H1 (cell line): ENCODE measurements at regions not wholly inside any gene's neighbourhood (a gene's known extent, or its start where the extent isn't known, plus 50 kb on each side); places are given as distances from the start of the nearest gene placed in this dataset.

Experiments
- ASH2L ChIP-seq: fragments of 200-600, 300-600 bp; sonication (generic); IDR thresholded peaks from one replicate; pipeline ENCODE4 v1.7.1; 2017; ENCODE audit warnings: low read length
- CEBPB ChIP-seq: IDR thresholded peaks from 2 replicates; pipeline ENCODE4 v1.6.1; 2012; ENCODE audit warnings: low read depth, low read length
- CTCF ChIP-seq, 3 experiments: IDR thresholded peaks; 1 replicate in 2 of 3; 2 replicates in 1 of 3; pipeline versions ENCODE4 v1.5.1 to v1.6.1; 2011; ENCODE audit warnings: low read length in 3 of 3, mild to moderate bottlenecking in 3 of 3, inconsistent platforms in 2 of 3, low read depth in 1 of 3, moderate library complexity in 1 of 3; ENCODE audit not compliant: insufficient read depth in 1 of 3; ENCODE audit errors: control extremely low read depth in 1 of 3
- EZH2 ChIP-seq: fragments of 200-600 bp; sonication (generic); IDR thresholded peaks from 2 replicates; pipeline ENCODE4 v1.7.1; 2012; ENCODE audit warnings: low read depth, mild to moderate bottlenecking, moderate library complexity, low read length, inconsistent platforms; ENCODE audit not compliant: severe bottlenecking
- GABPA ChIP-seq: IDR thresholded peaks from 2 replicates; pipeline ENCODE4 v1.6.1; 2011; ENCODE audit warnings: mild to moderate bottlenecking, low read length, moderate library complexity, borderline replicate concordance; ENCODE audit not compliant: insufficient read depth
- JUND ChIP-seq: IDR thresholded peaks from 2 replicates; pipeline ENCODE4 v1.6.1; 2011; ENCODE audit warnings: mild to moderate bottlenecking, improper control_type of control experiment, low read length
- POLR2A ChIP-seq, 2 experiments: IDR thresholded peaks; 1 replicate in 1 of 2; 2 replicates in 1 of 2; pipeline ENCODE4 v1.6.1; 2011; ENCODE audit warnings: low read depth in 2 of 2, low read length in 2 of 2, mild to moderate bottlenecking in 2 of 2; ENCODE audit errors: control extremely low read depth in 1 of 2
- POLR2AphosphoS5 ChIP-seq: IDR thresholded peaks from 2 replicates; pipeline ENCODE4 v1.6.1; 2011; ENCODE audit warnings: low read depth, low read length
- RNF2 ChIP-seq: fragments of 200-900, 300-1000 bp; sonication (generic); IDR thresholded peaks from 2 replicates; pipeline ENCODE4 v1.7.1; 2016; ENCODE audit warnings: borderline replicate concordance, low read depth, mild to moderate bottlenecking, antibody characterized with exemption, low read length; ENCODE audit not compliant: poor library complexity, severe bottlenecking; ENCODE audit errors: missing control alignments
- SIN3A ChIP-seq, 2 experiments: IDR thresholded peaks in 1 of 2; conservative IDR thresholded peaks in 1 of 2; 2 replicates each; pipeline ENCODE4 v1.6.1; 2011 to 2012; ENCODE audit warnings: low read length in 2 of 2, improper control_type of control experiment in 1 of 2, low read depth in 1 of 2, mild to moderate bottlenecking in 1 of 2
- TAF1 ChIP-seq: IDR thresholded peaks from 2 replicates; pipeline ENCODE4 v1.6.1; 2011; ENCODE audit warnings: mild to moderate bottlenecking, low read depth, low read length
- TEAD4 ChIP-seq: IDR thresholded peaks from 2 replicates; pipeline ENCODE4 v1.6.1; 2012; ENCODE audit warnings: low read depth, low read length, inconsistent platforms, mixed read lengths

- TF ChIP-seq CTCF (IDR thresholded peaks at IDR 0.05; ENCODE audit: control extremely low read depth in 1 of 3, insufficient read depth in 1 of 3, low read depth in 1 of 3, low read length in 3 of 3) = no peak
- TF ChIP-seq TEAD4 = no peak
- TF ChIP-seq EZH2 = no peak
- TF ChIP-seq SIN3A (conservative IDR thresholded peaks at IDR 0.05 in 1 of 2, IDR thresholded peaks at IDR 0.05 in 1 of 2; ENCODE audit: low read depth in 1 of 2, low read length in 2 of 2) = no peak
- no peak for TF ChIP-seq TAF1
- no peak for TF ChIP-seq CEBPB
- TF ChIP-seq GABPA = no peak
- no peak for TF ChIP-seq POLR2A (IDR thresholded peaks at IDR 0.05; ENCODE audit: control extremely low read depth in 1 of 2, low read depth in 2 of 2, low read length in 2 of 2)
- no peak for TF ChIP-seq JUND
- no peak for TF ChIP-seq ASH2L
- TF ChIP-seq POLR2AphosphoS5 = no peak
- TF ChIP-seq RNF2 = no peak
Measured at GRCh38 chr4:106717091-106717490, 319.0 kb downstream of the DKK2 start.
